Liver (tissue), 3 donors: ENCODE measurements at regions not wholly inside any gene's neighbourhood (a gene's known extent, or its start where the extent isn't known, plus 50 kb on each side); places are given as distances from the start of the nearest gene placed in this dataset.

Experiments
- CTCF ChIP-seq: fragments of 150-350 bp; IDR thresholded peaks from 2 replicates; pipeline ENCODE4 v1.5.1; 2017; ENCODE audit warnings: improper control_type of control experiment, low read depth, low read length; ENCODE audit not compliant: missing input control
- RAD21 ChIP-seq, 2 donors: IDR thresholded peaks; 2 replicates each; pipeline ENCODE4 v1.6.1; 2016; ENCODE audit warnings: antibody characterized with exemption in 2 of 2, mild to moderate bottlenecking in 2 of 2
- ZBTB33 ChIP-seq: IDR thresholded peaks from 2 replicates; pipeline ENCODE4 v1.6.1; 2016; ENCODE audit warnings: antibody characterized with exemption
- donor health status: healthy.
- donor health status: healthy.

- TF ChIP-seq CTCF (no peak), ZBTB33 (no peak), RAD21 (IDR thresholded peaks at IDR 0.05) (no peak)
These were observed 63.7 kb upstream of the RPS13 start for GRCh38 chr11:17141156-17141555.
